ENCODE measurements at regions not wholly inside any gene's neighbourhood (a gene's known extent, or its start where the extent isn't known, plus 50 kb on each side); places are given as distances from the start of the nearest gene placed in this dataset.

GRCh38 chr3:177429079-177429478, 231.8 kb upstream of the TBL1XR1 start:
- CTCF ChIA-PET: no interaction called here
- TF ChIP-seq, protein P1, sequence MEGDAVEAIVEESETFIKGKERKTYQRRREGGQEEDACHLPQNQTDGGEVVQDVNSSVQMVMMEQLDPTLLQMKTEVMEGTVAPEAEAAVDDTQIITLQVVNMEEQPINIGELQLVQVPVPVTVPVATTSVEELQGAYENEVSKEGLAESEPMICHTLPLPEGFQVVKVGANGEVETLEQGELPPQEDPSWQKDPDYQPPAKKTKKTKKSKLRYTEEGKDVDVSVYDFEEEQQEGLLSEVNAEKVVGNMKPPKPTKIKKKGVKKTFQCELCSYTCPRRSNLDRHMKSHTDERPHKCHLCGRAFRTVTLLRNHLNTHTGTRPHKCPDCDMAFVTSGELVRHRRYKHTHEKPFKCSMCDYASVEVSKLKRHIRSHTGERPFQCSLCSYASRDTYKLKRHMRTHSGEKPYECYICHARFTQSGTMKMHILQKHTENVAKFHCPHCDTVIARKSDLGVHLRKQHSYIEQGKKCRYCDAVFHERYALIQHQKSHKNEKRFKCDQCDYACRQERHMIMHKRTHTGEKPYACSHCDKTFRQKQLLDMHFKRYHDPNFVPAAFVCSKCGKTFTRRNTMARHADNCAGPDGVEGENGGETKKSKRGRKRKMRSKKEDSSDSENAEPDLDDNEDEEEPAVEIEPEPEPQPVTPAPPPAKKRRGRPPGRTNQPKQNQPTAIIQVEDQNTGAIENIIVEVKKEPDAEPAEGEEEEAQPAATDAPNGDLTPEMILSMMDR (IDR thresholded peaks at IDR 0.05; ENCODE audit: insufficient read depth, low read length, missing control alignments): no peak
- DNase-seq (ENCODE audit: low read depth, low spot score): no peak
- POLR2A ChIA-PET: no interaction called here
- no peak overlapping the region for H3K4me3 ChIP-seq (ENCODE audit: low read depth, low read length)

- H3K4me3 ChIP-seq (ENCODE audit: low read depth, low read length): no peak overlapping the region
- ChIA-PET POLR2A (no interaction called here), CTCF (no interaction called here)
- no peak for DNase-seq (ENCODE audit: low read depth, low spot score)
- TF ChIP-seq, protein P1 (IDR thresholded peaks at IDR 0.05; ENCODE audit: insufficient read depth, low read length, missing control alignments): no peak
Observed at GRCh38 chr3:177429771-177430170, 232.5 kb upstream of the TBL1XR1 start.

GRCh38 chr3:177430653-177431052, 233.4 kb upstream of the TBL1XR1 start:
- TF ChIP-seq, protein P1 (IDR thresholded peaks at IDR 0.05; ENCODE audit: insufficient read depth, low read length, missing control alignments): no peak
- ChIA-PET CTCF (no interaction called here), POLR2A (no interaction called here)
- no peak for DNase-seq (ENCODE audit: low read depth, low spot score)
- no peak overlapping the region for H3K4me3 ChIP-seq (ENCODE audit: low read depth, low read length)

DNA sequence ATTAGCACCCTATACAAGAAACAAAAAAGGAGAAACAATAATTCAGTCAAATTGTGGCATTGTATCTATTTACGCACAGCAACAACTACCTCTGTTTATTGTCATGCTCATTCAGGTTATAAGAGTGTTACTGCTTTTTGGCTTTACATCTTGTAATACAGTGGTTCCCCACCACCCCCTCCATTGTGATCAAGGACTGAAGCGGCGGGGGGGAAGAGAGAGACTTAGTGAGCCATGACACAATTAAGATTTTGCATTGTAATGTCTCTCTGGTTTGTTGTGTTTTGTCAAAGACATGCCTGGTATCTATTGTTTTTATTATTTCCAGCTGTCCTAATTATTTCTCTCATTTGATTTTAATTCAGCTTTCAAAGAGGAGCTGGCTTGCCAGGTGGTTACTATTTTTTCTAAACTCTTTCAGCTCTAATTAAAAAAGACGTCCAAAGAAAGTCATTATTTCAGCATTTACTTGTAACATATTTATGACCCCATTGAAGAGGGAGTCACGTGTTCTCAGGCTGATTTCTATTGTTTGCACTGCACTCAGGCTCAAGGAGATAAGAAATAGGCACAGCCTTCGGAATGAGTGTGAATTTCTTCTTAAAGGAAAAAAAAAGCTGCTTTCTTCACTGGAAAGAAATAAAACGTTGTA, 234.4 kb upstream of the TBL1XR1 start:
- DNase-seq (ENCODE audit: low read depth, low spot score): no peak
- ChIA-PET CTCF (no interaction called here), POLR2A (no interaction called here)
- H3K4me3 ChIP-seq (ENCODE audit: low read depth, low read length): no peak overlapping the region
- TF ChIP-seq, protein P1 (IDR thresholded peaks at IDR 0.05; ENCODE audit: insufficient read depth, low read length, missing control alignments): no peak

GRCh38 chr3:177435301-177435700, 238.0 kb upstream of the TBL1XR1 start:
- TF ChIP-seq, protein P1 (IDR thresholded peaks at IDR 0.05; ENCODE audit: insufficient read depth, low read length, missing control alignments): no peak
- ChIA-PET POLR2A (no interaction called here), CTCF (no interaction called here)
- no peak overlapping the region for H3K4me3 ChIP-seq (ENCODE audit: low read depth, low read length)
- DNase-seq (ENCODE audit: low read depth, low spot score): no peak

DNA sequence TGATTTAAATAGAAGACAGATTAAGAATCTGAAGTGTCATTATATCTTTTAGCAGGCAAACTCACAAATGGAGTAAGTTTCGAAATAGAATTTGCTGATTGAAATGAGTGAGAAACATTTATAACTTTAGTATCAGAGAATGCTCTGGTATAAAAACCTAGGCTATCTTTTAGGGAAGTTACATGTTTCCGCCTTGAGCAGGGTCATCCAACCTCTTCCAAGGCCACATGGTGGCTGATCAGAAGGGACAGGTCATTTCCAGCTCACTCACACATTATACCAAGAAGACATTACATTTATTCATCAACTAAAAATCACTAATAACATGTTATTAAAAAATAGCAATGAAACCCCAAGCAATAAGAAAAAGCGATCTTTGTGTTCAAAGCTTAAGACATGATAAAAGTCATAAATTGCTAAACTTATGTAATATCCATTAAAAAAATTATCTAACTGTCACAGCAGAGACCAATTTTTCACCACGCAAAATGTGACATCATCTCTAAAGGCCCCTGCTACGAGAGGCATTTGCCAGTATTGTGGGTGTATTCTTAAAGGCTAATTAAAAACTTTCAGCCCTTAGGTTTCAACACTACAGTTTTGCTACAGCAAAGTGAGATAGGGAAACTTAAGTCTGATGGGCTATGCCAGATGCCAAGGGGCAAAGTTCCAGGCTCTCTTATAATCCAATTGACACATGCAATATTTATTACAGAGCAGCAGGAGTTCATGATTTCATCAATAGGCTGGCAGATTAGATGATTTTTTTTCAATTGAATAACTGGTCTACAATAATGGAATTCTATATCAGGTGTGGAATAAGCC, 240.4 kb upstream of the TBL1XR1 start:
- H3K4me3 ChIP-seq (ENCODE audit: low read depth, low read length): no peak overlapping the region
- ChIA-PET POLR2A (interaction anchor here (0.5 kb wide), 1 partner anchor 11 kb away, joined by 3 read pairs; no protein-coding TSS in a partner anchor), CTCF (no interaction called here)
- DNase-seq (ENCODE audit: low read depth, low spot score): no peak
- TF ChIP-seq, protein P1 (IDR thresholded peaks at IDR 0.05; ENCODE audit: insufficient read depth, low read length, missing control alignments): no peak

All from AG04449 (cell line).